ENCODE measurements at regions not wholly inside any gene's neighbourhood (a gene's known extent, or its start where the extent isn't known, plus 50 kb on each side); places are given as distances from the start of the nearest gene placed in this dataset.

DNA sequence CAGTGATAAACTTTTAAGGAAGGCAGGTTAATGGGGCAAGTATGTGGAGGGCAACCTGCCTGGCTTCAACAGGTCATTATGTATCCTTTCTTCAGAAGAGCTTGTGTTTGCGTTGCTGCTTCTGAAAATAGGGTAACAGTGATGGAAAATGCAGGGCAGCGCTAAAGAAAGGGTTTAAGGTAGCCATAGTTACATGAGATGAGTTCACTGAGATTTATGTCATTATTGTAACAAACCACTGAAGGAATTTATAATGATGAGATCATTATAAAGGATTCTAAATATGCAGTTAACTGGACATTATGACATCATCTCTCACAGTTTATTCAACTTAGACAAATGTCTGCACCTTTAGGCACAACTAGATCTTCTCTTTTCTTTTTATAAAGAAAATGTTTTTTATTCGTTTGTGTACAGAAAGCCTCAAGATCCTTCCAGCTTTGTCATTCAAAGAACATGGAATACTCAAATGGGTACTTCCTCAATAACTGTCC, 291.6 kb upstream of the SMARCA2 start:
- TF ChIP-seq, protein P1, sequence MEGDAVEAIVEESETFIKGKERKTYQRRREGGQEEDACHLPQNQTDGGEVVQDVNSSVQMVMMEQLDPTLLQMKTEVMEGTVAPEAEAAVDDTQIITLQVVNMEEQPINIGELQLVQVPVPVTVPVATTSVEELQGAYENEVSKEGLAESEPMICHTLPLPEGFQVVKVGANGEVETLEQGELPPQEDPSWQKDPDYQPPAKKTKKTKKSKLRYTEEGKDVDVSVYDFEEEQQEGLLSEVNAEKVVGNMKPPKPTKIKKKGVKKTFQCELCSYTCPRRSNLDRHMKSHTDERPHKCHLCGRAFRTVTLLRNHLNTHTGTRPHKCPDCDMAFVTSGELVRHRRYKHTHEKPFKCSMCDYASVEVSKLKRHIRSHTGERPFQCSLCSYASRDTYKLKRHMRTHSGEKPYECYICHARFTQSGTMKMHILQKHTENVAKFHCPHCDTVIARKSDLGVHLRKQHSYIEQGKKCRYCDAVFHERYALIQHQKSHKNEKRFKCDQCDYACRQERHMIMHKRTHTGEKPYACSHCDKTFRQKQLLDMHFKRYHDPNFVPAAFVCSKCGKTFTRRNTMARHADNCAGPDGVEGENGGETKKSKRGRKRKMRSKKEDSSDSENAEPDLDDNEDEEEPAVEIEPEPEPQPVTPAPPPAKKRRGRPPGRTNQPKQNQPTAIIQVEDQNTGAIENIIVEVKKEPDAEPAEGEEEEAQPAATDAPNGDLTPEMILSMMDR (IDR thresholded peaks at IDR 0.05; ENCODE audit: borderline replicate concordance, extremely low read depth, low read length, poor library complexity, severe bottlenecking) = no peak
- no peak for TF ChIP-seq EZH2 (IDR thresholded peaks at IDR 0.05; ENCODE audit: borderline replicate concordance, low read depth, low read length, severe bottlenecking)

Measured in DND-41 (cell line).